Lower leg skin (tissue), 4 donors: ENCODE measurements at regions not wholly inside any gene's neighbourhood (a gene's known extent, or its start where the extent isn't known, plus 50 kb on each side); places are given as distances from the start of the nearest gene placed in this dataset.

ENCODE experiments used
- DNase-seq, 2 donors: peaks; one replicate each; pipeline ENCODE4 v3.0.0-alpha.2; 2019; ENCODE audit warnings: low spot score in 2 of 2
- H3K4me3 ChIP-seq: fragments of 200-600 bp; sonication (generic); 2 replicates; pipeline ENCODE4 v1.5.1; 2017; ENCODE audit warnings: mild to moderate bottlenecking, low read depth; ENCODE audit not compliant: poor library complexity, severe bottlenecking
- CTCF ChIP-seq, 3 donors: fragments of 450-650 bp; IDR thresholded peaks; one replicate each; pipeline ENCODE4 v1.5.1; 2016; ENCODE audit warnings: antibody characterized with exemption in 3 of 3, mild to moderate bottlenecking in 3 of 3, moderate library complexity in 2 of 3
- POLR2A ChIP-seq, 2 donors: fragments of 450-650 bp; IDR thresholded peaks; one replicate each; pipeline ENCODE4 v1.6.1; 2016 to 2017; ENCODE audit warnings: antibody characterized with exemption in 2 of 2, mild to moderate bottlenecking in 1 of 2, moderate library complexity in 1 of 2
- WGBS, 2 donors: methylation state at CpG; one replicate each; pipeline ENCODE4 v1.1.5; 2018; 5-methylcytosine and 5-hydroxymethylcytosine counted together
- intact Hi-C: fragments of 100-400 bp; cut with DNase I; formaldehyde crosslinking; loops from one replicate; pipeline ENCODE4 v1.15.0; 2023; ENCODE audit warnings: low total_unique reads

GRCh38 chr2:58494071-58494501, 253.0 kb upstream of the FANCL start:
- no peak overlapping the region for H3K4me3 ChIP-seq
- intact Hi-C loops, result no loop called here
- DNase-seq, result no peak
- WGBS, 2 donors, result 89 to 91% methylated on average over 10 of the region's 10 CpGs
- TF ChIP-seq CTCF (IDR thresholded peaks at IDR 0.05) (no peak), POLR2A (IDR thresholded peaks at IDR 0.05) (no peak)

- intact Hi-C loops, result no loop called here
- WGBS, 2 donors, result 83 to 84% methylated on average over 4 of the region's 4 CpGs
- TF ChIP-seq POLR2A (IDR thresholded peaks at IDR 0.05) (no peak), CTCF (IDR thresholded peaks at IDR 0.05) (no peak)
- H3K4me3 ChIP-seq, result no peak overlapping the region
- DNase-seq, result no peak
Measured at GRCh38 chr2:58484629-58485028, 243.5 kb upstream of the FANCL start.

GRCh38 chr2:58484221-58484620, 243.1 kb upstream of the FANCL start:
- intact Hi-C loops, result no loop called here
- no peak for TF ChIP-seq POLR2A (IDR thresholded peaks at IDR 0.05)
- TF ChIP-seq CTCF (IDR thresholded peaks at IDR 0.05), result no peak
- 38 to 41% methylated on average over 1 of the region's 1 CpG for WGBS, 2 donors
- H3K4me3 ChIP-seq, result no peak overlapping the region
- DNase-seq, result no peak

GRCh38 chr2:58483307-58483706, 242.2 kb upstream of the FANCL start:
- no peak overlapping the region for H3K4me3 ChIP-seq
- intact Hi-C loops, result no loop called here
- TF ChIP-seq POLR2A (IDR thresholded peaks at IDR 0.05) (no peak), CTCF (IDR thresholded peaks at IDR 0.05) (no peak)
- no peak for DNase-seq
- WGBS, 2 donors, result 83 to 86% methylated on average over 3 of the region's 3 CpGs

- intact Hi-C loops, result no loop called here
- no peak for DNase-seq
- TF ChIP-seq POLR2A (IDR thresholded peaks at IDR 0.05), result no peak
- no peak for TF ChIP-seq CTCF (IDR thresholded peaks at IDR 0.05)
- no peak overlapping the region for H3K4me3 ChIP-seq
- WGBS, 2 donors, result 87 to 88% methylated on average over 2 of the region's 2 CpGs
Measured at GRCh38 chr2:58481670-58482069, 240.5 kb upstream of the FANCL start.

- no peak for DNase-seq
- intact Hi-C loops, result no loop called here
- WGBS, 2 donors, result 43 to 75% methylated on average over 2 of the region's 2 CpGs
- TF ChIP-seq POLR2A (IDR thresholded peaks at IDR 0.05), result no peak
- no peak overlapping the region for H3K4me3 ChIP-seq
Measured at GRCh38 chr2:58480141-58480540, 239.0 kb upstream of the FANCL start.
